ENCODE measurements at regions not wholly inside any gene's neighbourhood (a gene's known extent, or its start where the extent isn't known, plus 50 kb on each side); places are given as distances from the start of the nearest gene placed in this dataset.
A peak's percentile ranks its signal among the peaks of the same experiment; 100 is the strongest.
"Not testable (repeated sequence)": the region's sequence is repeated elsewhere in the genome, so short reads cannot be mapped to it uniquely, and the experiment has no call there.

DNA sequence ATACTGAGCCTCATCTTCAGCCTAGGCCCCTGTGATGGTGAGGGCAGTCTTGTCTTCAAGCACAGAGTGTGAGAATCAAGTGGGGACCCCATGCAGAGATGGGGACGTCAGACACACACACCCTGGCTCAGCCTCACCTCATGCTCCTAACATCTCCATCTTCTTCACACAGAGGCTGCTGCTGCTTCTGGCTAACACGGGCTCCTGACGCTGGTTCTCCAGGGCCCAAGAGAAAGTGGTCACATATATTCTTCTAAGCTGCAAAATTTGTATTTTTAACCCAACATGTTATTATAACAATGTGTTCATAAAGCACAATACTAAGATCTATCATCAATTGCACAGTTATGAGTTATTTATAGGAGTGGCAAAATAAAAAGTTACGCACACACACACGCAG, 101.2 kb downstream of the VPREB1 start:
- DNase-seq (ENCODE audit: extremely low read depth, low read depth): no peak

DNA sequence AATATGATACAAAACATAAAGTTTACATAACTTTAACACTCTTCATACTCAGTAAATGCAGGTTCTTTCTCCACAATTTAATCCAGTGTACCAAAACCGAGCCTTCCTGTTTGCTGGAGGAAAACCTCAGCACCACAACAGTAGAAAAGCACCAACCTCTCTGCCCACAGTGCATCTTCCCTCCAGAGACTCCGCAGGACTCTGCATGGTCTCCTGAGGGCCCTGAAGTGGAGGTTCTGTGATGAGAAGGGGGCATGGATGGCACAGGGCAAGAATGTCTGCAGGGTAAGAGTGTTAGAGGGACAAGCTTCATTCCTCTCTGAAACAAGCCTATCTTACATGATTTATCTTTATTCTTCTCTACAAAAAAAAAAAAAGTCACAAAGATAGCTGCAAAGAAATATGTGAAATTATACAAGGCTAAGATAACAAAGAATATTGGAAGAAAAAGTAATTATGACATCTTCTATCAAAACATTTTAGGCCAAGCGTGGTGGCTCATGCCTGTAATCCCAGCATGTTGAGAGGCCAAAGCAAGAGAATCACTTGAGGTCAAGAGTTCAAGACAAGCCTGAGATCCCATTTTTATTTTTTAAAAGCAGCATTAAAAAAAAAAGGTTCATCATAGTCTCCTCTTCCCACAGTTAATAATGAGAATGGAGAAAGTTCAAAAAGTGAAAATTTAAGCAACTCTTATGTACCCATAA, 102.0 kb downstream of the VPREB1 start:
- DNase-seq (ENCODE audit: extremely low read depth, low read depth): no peak

- no peak for DNase-seq (ENCODE audit: extremely low read depth, low read depth)
Measured at GRCh38 chr22:22348127-22348814, 103.7 kb downstream of the VPREB1 start.

DNA sequence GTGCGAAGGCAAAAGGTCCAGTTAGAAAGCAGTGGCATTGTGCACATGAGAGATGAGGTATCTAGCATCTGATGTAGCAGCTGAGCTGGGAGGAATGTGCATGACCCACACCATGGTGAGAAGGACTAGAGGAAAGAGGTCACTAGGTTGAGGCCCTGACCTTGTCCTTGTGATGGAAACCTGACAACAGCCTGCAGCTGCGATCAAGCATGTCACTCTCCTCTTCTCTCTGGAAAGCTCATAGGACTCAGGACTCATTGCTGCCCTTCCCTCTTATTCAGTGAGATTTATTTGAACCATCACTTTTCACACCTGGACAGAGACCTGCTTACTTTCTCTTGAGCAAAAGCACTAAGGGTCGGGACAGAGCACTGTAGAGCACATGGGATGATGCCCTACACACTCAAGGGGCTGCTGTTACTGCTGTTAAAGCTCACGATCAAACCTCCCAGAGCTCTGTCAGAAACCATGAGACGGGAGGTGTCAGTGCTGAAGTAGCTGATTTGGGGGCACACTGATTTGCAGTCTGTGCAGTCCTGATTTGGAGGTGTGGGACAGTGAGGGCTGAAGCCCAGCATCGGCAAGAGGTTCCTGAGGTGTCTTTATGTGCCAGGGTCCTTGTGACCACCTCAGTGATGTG, 104.3 kb downstream of the VPREB1 start:
- DNase-seq (ENCODE audit: extremely low read depth, low read depth): no peak

DNA sequence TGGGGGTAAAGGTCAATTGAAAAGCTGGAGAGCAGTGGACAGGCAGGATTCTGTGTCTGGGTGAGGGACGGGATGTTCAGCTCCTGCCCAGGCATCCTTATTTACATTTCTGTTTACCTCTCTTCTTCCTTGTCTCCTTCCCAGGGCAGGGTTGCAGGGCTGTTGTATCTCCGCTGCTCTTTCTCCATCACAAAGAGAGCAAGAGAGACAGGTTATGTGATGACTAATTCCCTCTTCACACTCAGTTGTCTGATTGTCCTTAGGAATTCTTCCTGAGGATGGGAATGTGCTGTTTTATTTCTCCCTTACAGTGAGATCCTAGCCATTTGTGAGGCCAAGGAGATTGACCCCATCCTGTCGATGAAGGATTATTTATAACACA, 104.9 kb downstream of the VPREB1 start:
- DNase-seq (ENCODE audit: extremely low read depth, low read depth): no peak

DNA sequence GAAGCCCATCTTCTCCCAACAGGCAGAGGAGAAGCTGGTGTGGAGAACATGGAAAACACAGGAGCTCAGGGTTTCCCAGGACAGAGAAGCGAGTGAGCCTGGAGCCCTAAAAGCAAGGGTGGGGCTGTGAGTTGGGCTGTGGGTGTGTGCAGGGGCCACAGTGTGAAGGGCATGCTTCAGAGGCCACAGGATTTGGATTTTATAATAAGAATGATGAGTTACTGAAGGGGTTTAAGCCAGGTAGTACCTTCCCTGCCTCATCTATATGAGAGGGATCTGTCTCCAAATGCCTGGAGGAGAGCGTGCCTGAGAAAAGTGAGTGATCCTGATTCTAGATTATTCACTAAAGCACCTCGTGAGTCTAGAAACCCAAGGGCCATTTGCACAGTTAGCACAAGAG, 106.8 kb downstream of the VPREB1 start:
- no peak for DNase-seq (ENCODE audit: extremely low read depth, low read depth)

DNA sequence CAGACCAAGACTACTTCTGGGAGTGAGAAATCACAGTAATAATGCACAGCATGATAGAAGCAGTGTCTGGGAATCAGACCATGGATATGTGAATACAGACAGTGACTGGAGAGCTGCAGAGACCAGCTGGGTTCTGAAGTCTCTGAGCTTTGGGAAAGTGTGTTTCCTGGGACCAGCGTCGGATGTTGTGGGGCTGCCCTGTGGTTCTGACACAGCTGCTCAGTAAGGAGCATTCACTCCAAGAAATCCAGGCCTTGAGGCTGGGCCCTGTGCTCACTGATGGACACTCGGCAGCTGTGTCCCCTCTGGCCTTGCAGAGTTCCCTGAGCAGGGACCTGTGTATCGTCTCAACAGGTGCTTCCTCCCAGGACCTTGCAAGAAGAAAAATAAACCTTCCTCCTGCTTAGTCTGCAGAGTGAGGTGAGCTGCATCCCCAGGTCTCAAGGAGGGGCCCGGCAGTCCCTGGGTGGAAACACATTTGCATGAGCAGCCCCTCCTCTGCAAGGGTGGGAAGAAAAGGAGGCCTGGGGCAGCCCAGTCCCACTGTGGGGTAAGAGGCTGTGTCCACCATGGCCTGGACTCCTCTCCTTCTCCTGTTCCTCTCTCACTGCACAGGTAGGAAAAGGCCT, 107.9 kb downstream of the VPREB1 start:
- DNase-seq (ENCODE audit: extremely low read depth, low read depth): no peak

GRCh38 chr22:22355096-22355834, 110.7 kb downstream of the VPREB1 start:
- DNase-seq (ENCODE audit: extremely low read depth, low read depth): no peak

GRCh38 chr22:22357024-22357883, 112.7 kb downstream of the VPREB1 start:
- peak; percentile 69 for DNase-seq (ENCODE audit: extremely low read depth, low read depth)

GRCh38 chr22:22358152-22358551, 113.6 kb downstream of the VPREB1 start:
- DNase-seq (ENCODE audit: extremely low read depth, low read depth): no peak

DNA sequence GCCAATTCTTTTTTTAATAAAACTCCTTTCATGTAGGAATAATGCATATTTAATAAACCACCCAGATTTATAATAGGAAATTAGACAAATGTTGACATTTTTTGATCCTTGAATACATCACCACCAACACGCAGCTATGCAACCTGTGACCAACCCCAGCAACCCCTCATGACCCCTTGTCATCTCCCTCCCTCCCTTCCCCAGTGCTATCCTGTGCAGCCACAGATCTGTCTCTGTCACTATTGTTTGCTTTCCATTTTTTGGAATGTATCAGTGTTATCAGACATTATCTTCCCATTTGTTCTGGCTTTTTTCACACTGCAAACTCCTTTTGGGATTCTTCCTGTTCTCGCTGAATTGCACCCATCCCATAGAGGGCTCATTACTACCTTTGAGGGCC, 114.1 kb downstream of the VPREB1 start:
- no peak for DNase-seq (ENCODE audit: extremely low read depth, low read depth)

GRCh38 chr22:22359465-22359864, 114.9 kb downstream of the VPREB1 start:
- no peak for DNase-seq (ENCODE audit: extremely low read depth, low read depth)

DNA sequence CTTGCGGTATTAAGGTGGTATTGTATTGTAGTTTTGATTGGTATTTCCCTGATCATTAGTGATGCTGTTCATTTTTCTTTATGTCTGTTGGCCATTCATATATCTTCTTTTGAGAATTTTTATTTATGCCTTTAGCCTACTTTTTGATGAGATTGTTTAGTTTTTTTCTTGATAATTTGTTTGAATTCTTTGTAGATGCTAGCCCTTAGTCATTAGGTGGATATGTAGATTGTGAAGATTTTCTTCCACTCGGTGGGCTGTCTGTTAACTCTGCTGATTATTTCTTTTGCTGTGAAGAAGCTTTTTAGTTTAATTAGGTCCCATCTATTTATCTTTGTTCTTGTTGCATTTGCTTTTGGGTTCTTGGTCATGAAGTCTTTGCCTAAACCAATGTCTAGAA, 115.4 kb downstream of the VPREB1 start:
- no peak for DNase-seq (ENCODE audit: extremely low read depth, low read depth)

DNA sequence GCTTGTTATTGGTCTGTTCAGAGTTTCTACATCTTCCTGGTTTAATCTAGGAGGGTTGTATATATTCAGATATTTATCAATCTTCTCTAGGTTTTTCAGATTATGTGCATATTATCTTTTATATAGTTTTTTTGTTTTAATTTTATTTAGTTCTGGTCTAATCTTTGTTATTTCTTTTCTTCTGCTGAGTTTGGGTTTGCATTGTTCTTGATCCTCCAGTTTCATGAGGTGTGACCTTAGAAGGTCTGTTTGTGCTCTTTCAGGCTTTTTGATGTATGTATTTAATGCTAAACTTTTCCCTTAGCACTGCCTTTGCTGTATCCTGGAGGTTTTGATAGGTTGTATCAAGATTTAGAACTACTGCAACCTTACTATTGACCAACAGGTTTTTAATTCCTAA, 117.7 kb downstream of the VPREB1 start:
- DNase-seq (ENCODE audit: extremely low read depth, low read depth): no peak

DNA sequence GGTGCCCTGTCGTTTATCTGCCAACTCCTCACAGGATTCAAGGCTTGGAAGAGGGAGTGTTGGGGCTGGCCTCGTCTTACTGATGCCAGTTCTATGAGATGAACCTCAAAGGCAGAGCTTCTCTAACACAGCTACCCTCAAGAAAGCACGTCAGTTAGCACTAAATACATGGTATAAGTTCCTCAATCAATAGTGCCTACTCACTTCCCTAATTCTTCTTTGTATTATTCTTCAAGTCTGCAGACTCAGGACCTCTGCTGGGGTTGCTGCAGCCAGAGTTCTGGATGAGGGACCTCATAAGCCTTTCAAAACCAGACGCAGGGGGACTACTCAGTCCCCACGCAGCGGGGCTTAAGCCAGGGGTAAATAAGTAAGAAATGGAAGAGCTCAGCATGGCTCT, 118.3 kb downstream of the VPREB1 start:
- no peak for DNase-seq (ENCODE audit: extremely low read depth, low read depth)

DNA sequence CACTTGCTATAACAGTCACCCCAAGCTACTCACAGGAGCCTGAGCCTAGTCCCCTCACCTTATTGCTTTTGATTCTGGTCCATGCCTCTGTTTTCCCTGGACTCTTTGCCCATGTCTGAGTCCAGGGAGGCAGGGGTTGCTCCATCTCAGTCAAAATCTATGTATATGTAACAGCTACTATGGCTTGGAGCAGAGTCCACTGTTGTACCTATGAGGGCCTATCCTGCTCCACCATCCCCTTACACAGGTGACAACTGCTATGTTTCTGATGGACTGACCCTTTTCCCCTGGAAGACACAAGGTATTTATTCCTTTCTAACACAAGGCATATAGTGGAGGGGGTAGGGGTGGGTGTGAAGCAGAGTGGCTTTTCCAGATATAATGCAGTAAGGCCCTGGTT, 119.6 kb downstream of the VPREB1 start:
- DNase-seq (ENCODE audit: extremely low read depth, low read depth): no peak

DNA sequence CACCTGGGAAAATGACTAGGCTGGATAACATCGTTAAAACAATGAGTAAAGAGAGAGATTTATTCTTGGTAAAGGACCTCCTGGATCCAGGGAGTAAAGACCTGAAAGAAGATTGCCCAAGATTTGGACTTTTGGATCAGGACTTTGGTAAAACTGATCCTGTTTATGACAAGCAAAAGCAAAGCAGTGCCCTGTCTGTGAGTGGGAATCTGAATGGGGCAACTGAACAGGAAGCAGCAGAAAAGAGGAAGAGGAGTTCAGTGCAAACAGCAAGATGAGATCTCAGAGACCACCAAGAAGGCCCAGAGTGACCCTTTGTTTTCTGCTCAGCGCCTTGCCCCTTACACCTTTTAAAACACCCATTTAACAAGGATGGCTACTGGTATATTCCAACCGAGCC, 122.0 kb downstream of the VPREB1 start:
- DNase-seq (ENCODE audit: extremely low read depth, low read depth): no peak

DNA sequence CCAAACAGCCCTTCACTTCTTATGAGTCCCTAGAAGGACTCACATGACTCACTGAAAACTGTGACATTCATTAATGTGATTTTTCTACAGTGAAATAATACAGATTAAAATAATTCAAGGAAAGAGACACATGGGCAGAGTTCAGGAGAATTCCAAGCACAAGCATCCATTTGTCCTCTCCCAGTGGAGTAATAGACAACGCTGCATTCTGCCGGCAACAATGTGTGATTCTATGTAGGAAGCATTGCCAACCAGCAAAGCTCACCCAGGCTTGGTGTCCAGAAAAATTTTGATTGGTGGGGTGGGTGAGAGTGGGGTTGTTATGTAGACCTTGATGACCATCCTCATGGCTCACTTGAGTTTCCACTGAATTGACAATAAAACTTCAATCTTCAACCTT, 123.9 kb downstream of the VPREB1 start:
- DNase-seq (ENCODE audit: extremely low read depth, low read depth): no peak

- DNase-seq (ENCODE audit: extremely low read depth, low read depth): not testable (repeated sequence)
Measured at GRCh38 chr22:22369219-22369963, 124.8 kb downstream of the VPREB1 start.

DNA sequence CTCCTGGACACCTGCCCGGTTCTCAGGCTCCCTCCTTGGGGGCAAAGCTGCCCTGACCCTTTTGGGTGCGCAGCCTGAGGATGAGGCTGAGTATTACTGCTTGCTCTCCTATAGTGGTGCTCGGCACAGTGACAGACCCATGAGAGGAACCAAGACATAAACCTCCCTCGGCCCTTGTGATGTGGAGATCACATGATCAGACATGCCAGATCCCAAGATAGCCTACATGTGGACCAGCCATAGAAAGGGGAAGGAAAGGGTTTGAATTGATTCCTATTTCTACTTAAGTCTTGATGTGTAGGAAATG, 125.3 kb downstream of the VPREB1 start:
- no peak for DNase-seq (ENCODE audit: extremely low read depth, low read depth)

Measured in NCI-H460 (cell line).